HG03280 (cell line): ENCODE measurements at regions not wholly inside any gene's neighbourhood (a gene's known extent, or its start where the extent isn't known, plus 50 kb on each side); places are given as distances from the start of the nearest gene placed in this dataset.
"Not testable (repeated sequence)": the region's sequence is repeated elsewhere in the genome, so short reads cannot be mapped to it uniquely, and the experiment has no call there.

ENCODE experiments used
- ATAC-seq: cut with Tn5 transposase; IDR thresholded peaks from one replicate; pipeline ENCODE4 v1.9.1; 2021; ENCODE audit warnings: mild to moderate bottlenecking, moderate library complexity; ENCODE audit not compliant: unreplicated experiment

DNA sequence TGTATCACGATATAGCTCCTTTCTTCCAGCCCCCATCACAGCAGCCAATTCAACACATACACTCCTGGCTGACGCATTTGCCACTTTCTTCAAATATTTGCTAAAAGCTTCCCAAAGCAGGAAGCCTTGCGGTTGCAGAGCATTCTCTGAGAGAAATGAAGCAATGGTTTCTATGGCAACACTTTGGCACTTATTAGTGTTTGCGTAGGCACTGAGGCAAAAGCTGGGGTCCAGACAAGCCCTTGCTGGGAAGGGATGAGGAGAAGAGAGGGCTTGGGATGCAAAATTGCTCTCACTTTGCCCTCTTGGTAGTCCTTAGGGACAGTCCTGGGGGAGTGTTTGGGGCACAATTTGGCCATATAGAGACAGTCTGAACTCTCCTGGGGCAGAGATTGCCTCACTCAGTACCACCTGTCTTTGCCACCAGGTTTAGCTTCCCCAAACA is 55.0 kb upstream of the PAK3 start:
- no peak for ATAC-seq

DNA sequence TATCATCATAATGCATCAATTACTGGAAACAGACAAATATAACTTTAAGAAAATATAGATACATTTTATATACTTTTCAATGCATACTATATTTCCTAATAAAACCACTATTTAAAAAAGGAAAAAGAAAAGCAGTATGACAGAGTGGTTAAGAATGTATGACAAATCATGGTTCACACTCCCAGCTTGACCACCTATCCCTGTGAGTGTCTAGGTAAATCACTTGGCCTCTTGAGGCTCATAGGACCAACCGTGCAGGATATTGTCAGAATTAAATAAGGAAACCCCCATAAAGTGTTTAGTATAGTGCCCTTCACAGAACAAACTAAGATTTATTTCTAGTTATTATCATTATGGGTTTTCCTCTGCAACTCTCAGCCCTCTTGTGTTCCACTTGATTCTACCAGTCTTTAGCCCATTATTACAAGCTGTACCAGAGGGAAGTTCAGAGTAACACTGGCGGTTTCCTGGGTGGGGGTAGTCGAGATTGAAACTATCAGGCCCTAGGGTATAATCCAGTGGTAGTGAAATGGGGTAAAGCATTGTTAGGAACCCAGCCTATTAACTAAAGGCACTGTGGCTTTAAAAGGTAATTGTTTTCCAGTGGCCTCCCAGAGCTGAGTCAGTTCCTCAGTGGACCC is 55.5 kb upstream of the PAK3 start:
- ATAC-seq = no peak

DNA sequence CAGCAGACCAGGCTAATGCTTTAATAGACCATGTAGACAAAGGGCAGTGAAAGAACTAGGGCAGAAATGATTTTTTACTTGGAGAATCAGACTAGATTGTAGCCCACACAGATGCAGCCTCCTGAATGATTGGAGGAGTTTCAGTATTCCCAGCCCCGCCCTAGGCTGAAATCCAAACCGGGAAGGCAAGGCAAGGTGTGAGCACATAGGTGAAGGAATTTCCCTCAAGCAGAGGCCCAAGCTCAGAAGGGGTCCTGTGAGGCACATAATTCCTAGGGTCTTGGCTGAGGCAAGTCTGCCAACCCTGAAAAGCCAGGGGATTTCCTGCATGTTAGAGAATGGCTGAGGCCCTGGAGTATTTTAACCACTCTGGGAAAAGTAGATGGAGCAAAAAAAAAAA is 56.4 kb upstream of the PAK3 start:
- no peak for ATAC-seq

DNA sequence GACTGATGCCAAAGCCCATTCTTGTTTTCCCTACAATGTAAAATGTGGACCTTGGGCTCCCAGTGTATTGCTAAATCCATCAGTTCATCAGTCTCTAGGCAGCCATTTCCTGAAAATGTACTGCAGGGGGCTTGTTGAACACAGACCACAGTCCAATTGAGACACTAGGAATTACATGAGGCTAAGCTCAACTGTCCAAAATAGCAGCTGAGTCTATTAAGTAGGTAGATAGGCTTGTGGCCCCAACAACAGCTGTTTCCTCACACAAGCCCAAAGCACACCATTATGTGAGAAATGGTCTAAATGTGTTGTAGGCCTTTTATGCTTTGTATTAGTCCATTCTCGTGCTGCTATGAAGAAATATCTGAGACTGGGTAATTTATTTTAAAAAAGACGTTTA is 60.0 kb upstream of the PAK3 start:
- no peak for ATAC-seq

DNA sequence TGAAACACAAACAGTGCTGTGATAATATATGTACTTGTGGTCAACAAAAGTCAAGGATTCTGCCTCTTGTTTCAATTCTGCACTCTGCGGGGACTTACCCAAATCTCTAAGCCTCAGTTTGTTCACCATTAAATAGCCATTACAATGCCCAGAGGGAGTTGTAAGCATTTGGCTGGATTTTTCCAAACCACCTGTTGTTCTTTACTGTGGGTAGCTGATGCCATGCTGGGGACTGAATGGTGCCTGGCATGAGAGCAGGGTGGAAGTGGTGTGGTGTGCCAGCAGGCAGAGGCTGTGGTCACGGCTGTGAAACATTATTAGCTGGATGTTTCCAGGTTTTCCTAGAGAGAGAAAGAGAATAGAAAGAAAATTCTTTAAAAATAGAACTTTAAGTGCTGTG is 60.7 kb upstream of the PAK3 start:
- no peak for ATAC-seq

DNA sequence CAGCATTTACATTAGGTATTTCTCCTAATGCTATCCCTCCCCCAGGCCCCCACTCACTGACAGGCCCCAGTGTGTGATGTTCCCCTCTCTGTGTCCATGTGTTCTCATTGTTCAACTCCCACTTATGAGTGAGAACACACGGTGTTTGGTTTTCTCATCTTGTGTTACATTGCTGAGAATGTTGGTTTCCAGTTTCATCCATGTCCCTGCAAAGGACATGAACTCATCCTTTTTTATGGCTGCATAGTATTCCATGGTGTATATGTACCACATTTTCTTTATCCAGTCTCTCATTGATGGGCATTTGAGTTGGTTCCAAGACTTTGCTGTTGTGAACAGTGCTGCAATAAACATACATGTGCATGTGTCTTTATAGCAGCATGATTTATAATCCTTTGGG is 73.0 kb upstream of the PAK3 start:
- not testable (repeated sequence) for ATAC-seq

DNA sequence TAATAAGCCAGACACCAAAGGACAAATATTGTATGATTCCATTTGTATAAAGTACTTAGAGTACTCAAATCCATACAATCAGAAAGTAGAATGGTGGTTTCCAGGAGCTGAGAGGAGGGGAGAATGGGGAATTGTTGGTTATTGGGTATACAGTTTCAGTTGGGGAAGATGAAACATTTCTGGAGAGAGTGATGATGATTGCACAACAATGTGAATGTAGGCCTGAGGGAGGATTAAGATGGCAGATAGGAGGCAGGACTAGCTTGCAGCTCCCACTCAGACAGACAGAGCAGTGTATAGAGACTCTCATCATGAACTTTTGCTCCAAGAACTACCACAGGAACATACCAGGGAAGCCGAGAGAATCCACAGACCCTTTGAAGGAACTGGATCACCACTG is 75.7 kb upstream of the PAK3 start:
- ATAC-seq = no peak

DNA sequence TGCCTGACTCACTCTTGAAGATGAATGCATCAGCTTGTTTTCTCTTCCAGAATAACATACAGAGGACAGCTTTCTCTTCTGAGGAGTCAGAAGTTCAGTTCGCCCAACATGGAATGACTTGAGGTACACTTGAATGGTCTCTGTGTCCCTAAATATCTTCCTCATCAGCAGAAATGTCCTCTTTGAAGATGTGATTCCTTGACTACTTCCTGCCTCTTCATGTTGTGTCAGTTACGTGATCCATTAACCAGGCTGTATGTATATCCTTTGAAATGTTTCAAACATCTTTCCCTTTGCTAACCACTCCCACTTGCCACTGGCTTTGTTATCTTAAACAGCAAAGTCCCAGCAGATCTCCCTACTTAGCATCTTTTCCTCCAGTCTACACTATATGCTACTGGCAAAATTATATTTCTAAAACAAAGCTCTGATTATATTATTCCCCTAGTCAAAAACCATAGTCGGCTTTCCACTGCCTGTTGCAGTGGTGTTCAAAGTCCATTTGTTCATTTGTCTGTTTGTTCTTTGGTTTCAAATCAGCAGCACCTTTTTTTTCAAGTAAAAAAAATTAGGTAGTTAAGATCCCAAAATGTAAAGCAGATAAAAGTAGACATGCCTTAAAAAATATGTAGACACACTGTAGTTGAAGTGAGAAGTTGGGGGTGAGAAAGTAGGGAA is 82.1 kb upstream of the PAK3 start:
- no peak for ATAC-seq

DNA sequence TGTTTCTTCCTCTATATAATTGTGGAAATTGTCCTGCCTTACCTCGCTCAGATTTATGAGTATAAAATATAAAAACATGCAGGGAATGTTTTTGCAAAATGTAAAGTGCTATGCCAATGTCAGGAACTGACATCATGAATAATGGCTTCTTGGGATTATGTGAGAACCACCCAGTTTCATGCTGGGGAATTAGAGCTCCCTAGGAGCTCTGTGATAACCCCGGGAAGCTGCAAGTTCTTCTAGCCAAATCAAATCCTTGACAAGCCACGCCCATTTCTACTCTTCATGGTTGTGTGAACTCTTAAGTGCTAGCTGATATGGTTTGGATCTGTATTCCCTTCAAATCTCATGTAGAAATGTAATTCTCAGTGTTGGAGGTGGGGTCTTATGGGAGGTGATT is 85.9 kb upstream of the PAK3 start:
- ATAC-seq = no peak

DNA sequence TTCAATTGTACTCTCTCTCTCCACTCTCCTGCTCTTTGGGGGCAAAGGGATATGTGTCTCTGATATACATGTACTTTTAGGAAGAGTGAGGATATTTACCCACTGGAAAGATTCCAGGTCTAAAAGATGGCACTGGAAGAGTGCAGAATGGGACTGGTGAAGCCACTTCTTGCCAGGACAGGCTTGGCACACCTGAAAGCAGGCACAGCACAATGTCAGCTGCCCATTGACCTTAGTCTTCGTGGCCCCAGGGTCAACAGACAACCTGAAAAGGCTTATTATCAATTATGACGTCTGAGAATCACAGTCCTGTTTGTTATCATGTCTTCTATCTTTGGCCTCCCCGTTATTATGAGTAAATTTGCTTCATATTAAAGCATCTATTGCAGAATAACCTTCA is 86.7 kb upstream of the PAK3 start:
- no peak for ATAC-seq

DNA sequence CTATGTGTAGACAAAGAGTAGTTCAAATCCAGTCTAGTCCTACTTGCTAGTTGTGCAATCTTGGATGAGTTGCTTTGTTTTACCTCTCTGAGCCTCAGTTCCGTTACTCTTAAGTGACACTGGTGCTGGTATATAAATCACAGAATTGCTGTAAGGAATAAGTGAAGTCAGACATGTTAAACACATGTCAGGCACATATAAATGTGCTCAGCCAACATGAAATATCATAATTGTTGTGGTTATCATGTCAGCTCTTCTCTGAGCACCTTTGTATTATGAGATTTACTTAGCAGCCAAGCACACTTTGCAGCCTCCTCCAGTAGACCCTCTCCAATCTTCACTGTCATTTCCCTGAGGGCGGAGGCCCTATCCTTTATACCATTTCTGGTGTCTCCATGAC is 87.9 kb upstream of the PAK3 start:
- ATAC-seq = no peak

DNA sequence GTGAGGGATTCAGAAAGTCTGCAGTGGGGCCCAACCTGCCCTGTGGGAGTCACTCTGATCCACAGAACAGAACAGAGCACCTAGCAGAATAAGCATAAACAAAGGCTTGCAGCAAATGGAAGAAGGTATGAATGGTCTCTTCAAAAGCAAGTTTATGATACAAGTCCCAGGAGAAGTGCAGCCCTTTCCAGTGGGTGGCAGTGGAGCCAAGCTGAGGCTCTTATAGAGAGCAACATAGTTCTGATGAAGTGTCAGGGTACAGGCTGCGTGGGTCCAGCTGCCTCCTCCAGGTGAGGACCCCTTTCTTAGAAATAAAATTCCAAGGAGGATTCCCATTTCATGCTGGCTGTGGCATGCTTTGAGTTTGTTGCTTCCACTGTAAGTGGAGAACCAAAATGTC is 88.8 kb upstream of the PAK3 start:
- no peak for ATAC-seq

DNA sequence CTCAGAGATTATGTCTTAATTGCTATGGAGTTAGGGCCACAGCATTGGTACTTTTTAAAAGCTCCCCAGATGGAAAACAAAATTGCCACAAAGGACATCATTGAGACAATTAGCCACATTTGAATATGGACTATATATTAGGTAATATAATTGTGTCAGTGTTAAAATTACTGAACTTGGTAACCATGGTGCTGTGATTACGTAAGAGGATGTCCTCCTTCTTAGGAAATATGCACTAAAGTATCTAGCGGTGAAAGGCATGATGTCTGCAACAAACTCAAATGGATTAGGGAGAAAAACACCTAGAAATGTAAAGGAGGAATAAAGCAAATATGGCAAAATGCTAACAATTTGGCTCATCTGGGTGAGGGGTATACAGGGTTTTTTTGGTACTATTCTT is 89.9 kb upstream of the PAK3 start:
- ATAC-seq = no peak

DNA sequence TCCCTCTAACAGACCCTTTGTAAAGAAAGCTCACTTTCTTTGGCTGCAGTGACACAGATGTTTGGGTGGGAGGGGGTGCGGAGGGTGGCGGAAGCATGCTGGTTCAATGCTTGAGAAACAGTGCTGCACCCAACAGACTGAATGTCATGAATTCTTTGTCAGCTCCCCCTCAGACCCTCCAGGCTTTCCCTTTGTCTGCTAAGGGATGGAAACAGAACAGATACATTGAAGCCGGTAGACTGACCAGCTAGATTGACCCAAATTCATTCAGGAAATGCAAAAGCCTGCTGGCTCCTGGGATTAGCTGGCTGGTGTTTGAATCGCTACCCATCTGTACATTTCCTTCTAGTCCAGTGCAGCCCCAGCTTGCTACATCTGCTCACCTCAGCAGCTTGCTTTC is 90.8 kb upstream of the PAK3 start:
- ATAC-seq = no peak

DNA sequence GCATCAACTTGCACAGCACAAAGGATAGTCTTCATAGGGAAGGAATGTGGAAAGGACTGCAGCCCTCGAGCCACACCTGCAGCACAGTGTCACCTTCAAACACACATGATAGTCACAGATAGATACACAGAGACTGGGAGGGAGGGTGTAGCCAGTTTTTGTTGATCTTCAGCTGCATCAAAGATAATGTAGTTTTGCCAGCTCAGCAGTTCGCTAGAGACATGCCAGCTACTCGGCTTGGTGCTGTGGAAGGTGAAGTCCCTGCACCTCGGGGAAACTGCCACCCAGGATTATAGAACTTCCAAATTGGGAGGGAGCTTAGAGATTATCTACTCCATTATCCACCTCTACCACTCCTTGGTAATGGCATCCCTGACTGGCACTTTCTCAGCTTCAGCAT is 92.9 kb upstream of the PAK3 start:
- no peak for ATAC-seq

DNA sequence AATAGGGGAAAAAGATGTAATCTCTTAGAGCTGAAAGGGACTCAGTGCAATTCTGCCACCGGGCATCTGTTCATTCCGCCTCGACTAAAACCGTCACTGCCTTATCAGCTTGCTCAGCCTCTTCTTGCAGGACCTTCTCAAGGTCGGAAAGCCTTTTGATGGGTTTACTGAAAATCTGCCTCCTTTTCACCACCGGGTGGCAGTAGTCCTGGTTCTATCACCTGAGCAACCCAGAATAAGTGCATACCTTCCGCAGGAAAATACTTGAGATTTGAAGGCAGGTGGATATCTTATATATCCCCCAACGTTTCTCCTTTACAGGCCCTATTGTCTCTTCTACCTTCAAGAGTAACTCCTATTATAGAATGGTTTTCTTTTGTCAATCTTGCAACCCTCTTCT is 103.4 kb upstream of the PAK3 start:
- no peak for ATAC-seq

DNA sequence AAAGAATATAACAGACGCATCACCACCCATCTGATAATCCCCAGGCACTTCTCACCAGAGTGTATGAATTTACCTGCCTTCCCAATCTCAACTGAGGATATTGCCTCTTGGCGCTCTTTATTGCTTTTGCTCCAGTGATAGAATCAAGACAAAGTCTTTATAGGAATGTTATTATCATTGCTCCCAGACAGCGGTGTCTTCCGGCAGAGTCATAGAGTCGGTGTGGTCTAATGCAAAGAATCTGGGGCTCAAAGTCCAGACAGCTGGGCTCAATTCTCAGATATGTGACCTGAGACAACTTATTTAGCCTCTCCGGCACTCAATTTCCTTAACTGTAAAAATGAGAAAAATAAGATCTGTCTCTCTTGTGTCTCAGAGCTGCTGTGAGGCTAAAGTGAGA is 106.1 kb upstream of the PAK3 start:
- ATAC-seq = no peak

DNA sequence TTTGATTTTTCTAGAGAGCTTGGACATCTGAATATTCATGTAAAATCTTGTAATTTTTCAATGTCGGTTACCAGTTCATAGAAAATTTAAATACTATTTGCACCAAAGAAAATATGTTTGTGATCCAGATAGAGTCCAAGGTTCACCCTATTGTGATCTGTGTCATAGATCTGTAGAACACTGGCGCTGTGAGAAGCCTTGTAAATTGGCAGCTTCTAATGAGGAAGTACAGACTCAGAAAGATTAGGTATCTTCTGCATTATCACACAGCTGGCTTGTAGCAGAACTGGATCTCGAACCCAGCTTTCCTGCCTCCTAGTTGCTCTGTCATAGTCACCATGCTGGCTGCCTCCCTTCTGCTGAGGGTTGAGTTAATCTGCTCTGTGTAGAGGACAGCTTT is 106.5 kb upstream of the PAK3 start:
- ATAC-seq = no peak

DNA sequence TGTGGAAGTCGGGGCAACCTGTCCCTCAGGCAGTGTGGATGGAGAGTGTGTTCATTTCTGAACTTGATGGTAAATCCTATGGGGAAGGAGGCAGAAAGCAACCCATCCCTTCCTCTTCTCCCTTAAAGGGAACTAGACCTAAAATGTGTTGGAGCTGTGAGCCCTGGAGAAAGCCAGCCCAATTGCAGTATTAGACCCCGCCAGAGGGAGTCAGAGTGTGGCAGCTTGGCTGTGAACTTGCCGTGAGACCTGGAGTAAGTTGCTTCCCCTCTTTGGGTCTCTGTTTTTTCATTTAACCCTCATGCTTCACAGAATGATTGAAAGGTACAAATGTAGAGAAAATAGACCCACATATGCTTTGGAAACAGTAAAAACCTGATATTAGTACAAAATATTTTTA is 108.7 kb upstream of the PAK3 start:
- ATAC-seq = no peak

DNA sequence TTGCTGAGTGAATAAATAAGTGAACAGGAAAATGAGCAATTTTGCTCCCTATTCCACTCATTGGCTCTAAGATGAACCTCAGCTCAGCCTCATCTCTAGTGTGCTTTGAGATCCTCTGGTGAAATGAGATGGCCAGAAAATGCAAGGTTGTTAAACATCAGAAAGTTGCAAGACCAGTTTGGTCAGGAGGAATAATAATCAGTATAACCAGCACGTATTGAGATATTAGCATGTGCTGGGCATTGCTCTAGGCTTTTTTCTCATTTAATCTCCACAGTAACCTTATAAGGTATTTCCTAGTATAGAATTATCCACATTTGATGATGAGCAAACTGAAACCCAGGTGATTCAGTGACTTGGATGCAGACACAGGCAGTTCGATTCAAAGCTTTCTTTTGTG is 110.5 kb upstream of the PAK3 start:
- ATAC-seq = no peak

DNA sequence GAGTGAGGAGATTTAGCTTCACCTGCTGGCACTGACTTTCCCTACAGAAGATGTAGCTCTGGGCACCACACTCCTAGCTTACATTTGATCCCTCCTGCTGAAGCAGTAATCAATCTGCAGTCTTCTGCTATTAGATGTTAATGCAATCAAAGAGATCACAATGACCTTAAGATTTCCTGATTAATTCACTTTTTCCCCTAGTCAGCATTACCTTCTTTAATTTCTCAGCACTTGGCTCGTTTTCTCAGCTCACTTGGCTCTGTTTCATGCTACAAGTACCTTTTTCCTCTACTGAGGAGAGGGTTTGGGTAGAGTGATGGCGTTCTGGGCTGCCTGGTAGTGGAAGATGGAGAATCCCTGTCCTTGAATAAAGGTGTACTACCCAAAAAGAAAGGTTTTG is 113.0 kb upstream of the PAK3 start:
- ATAC-seq = no peak

DNA sequence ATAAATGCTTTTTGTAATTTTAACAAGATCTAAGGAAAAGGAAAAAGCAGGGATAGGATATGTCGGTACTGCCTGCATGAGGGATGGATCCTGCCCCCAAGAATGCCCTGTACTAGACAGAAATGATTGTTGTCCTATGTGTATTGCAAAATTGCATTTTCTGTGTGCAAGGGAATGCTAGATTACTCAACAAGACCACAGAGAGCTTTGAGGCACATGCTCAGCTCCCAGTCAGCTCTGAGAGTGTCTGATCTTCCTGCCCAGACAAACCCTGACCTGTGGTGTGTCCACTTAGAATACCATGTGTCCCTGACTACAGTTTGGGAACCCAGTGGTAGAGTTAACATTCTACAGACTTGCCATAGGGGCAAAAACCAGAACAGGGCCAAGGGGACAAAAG is 129.2 kb upstream of the PAK3 start:
- ATAC-seq = no peak

DNA sequence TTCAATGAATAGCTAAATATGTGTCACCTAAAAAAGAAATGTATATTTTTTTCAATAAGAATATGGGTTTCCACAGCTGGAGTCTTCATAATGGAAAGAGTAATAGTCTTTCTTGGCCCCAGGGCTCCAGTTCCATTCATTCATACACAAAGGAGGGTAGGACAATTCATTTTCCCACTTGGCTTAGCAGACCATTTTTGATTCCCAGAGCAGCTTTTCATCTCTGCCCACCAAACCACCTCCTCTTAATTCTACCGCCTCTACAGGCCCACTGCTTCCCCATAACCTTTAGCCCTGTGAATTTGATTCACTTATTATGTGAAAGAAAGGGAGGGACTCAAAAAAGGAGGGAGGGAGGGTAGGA is 129.9 kb upstream of the PAK3 start:
- no peak for ATAC-seq
